ENCODE measurements at regions not wholly inside any gene's neighbourhood (a gene's known extent, or its start where the extent isn't known, plus 50 kb on each side); places are given as distances from the start of the nearest gene placed in this dataset.

- TF ChIP-seq POLR2AphosphoS5 (IDR thresholded peaks at IDR 0.05; ENCODE audit: low read depth) (no peak), GABPA (IDR thresholded peaks at IDR 0.05; ENCODE audit: low read depth) (no peak), SPI1 (IDR thresholded peaks at IDR 0.05; ENCODE audit: borderline replicate concordance, low read depth) (no peak)
- TF ChIP-seq, protein P1, sequence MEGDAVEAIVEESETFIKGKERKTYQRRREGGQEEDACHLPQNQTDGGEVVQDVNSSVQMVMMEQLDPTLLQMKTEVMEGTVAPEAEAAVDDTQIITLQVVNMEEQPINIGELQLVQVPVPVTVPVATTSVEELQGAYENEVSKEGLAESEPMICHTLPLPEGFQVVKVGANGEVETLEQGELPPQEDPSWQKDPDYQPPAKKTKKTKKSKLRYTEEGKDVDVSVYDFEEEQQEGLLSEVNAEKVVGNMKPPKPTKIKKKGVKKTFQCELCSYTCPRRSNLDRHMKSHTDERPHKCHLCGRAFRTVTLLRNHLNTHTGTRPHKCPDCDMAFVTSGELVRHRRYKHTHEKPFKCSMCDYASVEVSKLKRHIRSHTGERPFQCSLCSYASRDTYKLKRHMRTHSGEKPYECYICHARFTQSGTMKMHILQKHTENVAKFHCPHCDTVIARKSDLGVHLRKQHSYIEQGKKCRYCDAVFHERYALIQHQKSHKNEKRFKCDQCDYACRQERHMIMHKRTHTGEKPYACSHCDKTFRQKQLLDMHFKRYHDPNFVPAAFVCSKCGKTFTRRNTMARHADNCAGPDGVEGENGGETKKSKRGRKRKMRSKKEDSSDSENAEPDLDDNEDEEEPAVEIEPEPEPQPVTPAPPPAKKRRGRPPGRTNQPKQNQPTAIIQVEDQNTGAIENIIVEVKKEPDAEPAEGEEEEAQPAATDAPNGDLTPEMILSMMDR (IDR thresholded peaks at IDR 0.05; ENCODE audit: insufficient read depth, low read length) = no peak
- TF ChIP-seq, protein P2, sequence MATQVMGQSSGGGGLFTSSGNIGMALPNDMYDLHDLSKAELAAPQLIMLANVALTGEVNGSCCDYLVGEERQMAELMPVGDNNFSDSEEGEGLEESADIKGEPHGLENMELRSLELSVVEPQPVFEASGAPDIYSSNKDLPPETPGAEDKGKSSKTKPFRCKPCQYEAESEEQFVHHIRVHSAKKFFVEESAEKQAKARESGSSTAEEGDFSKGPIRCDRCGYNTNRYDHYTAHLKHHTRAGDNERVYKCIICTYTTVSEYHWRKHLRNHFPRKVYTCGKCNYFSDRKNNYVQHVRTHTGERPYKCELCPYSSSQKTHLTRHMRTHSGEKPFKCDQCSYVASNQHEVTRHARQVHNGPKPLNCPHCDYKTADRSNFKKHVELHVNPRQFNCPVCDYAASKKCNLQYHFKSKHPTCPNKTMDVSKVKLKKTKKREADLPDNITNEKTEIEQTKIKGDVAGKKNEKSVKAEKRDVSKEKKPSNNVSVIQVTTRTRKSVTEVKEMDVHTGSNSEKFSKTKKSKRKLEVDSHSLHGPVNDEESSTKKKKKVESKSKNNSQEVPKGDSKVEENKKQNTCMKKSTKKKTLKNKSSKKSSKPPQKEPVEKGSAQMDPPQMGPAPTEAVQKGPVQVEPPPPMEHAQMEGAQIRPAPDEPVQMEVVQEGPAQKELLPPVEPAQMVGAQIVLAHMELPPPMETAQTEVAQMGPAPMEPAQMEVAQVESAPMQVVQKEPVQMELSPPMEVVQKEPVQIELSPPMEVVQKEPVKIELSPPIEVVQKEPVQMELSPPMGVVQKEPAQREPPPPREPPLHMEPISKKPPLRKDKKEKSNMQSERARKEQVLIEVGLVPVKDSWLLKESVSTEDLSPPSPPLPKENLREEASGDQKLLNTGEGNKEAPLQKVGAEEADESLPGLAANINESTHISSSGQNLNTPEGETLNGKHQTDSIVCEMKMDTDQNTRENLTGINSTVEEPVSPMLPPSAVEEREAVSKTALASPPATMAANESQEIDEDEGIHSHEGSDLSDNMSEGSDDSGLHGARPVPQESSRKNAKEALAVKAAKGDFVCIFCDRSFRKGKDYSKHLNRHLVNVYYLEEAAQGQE (IDR thresholded peaks at IDR 0.05; ENCODE audit: insufficient replicate concordance, low read depth) = no peak
Measured at GRCh38 chr20:19897891-19898290, 119.3 kb upstream of the NAA20 start.
